SJCRH30 (cell line): ENCODE measurements at regions not wholly inside any gene's neighbourhood (a gene's known extent, or its start where the extent isn't known, plus 50 kb on each side); places are given as distances from the start of the nearest gene placed in this dataset.

ENCODE experiments used
- DNase-seq, 2 experiments: peaks; one replicate each; pipeline ENCODE4 v3.0.0-alpha.2; 2015 to 2020
- H3K27ac ChIP-seq: fragments of 250-450 bp; sonication (Bioruptor Pico); 2 replicates; pipeline ENCODE4 v1.5.1; 2020; ENCODE audit warnings: mild to moderate bottlenecking, moderate library complexity
- H3K27me3 ChIP-seq: fragments of 250-450 bp; sonication (Bioruptor Pico); 2 replicates; pipeline ENCODE4 v1.5.1; 2020; ENCODE audit warnings: mild to moderate bottlenecking, moderate library complexity
- H3K36me3 ChIP-seq: fragments of 250-450 bp; sonication (Bioruptor Pico); 2 replicates; pipeline ENCODE4 v1.5.1; 2020; ENCODE audit warnings: mild to moderate bottlenecking, moderate library complexity
- H3K4me1 ChIP-seq: fragments of 250-450 bp; sonication (Bioruptor Pico); 2 replicates; pipeline ENCODE4 v1.5.1; 2020; ENCODE audit warnings: mild to moderate bottlenecking, moderate library complexity
- H3K4me3 ChIP-seq: fragments of 250-450 bp; sonication (Bioruptor Pico); 2 replicates; pipeline ENCODE4 v1.5.1; 2020; ENCODE audit warnings: mild to moderate bottlenecking, moderate library complexity
- H3K9me3 ChIP-seq: fragments of 250-450 bp; sonication (Bioruptor Pico); replicated peaks from 2 replicates; pipeline ENCODE4 v1.5.1; 2020; ENCODE audit warnings: mild to moderate bottlenecking, moderate library complexity

DNA sequence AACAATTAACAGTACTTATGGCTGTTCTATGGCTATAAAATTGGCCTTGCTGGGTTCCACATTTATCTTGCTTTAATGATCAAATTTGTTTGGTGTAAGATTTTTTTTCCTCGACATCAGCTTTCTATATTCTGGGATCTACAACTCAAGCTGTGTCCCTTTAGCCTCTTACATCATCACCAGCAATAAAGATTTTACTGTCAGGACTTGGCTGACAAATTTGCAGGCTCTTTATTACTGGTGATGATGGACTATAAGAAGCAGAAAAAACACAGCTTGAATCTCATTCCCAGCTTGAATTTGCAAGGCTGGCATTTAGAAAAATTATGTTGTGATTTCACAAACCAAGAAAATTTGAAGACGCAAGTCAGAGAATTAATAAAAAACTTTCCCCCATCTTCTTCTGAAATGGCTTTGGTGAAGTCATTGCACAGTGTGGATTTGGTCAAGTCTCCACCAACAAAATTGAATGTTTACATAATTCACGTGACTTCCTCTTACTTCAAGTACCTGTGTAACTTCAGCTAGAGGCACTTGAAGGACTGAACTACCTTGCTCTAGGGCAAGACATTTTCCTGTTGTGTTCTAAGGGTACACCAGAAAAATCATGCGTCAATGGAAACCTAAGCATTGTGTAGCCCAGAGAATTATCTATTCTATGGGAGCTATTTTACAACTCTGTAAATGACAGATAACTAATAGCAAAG, 175.0 kb downstream of the CBLN4 start:
- Histone ChIP-seq H3K27me3 (peaks cover 20% of the 10 kb centered on the region), H3K36me3 (no peaks in the 10 kb centered on the region), H3K27ac (no peak overlapping the region), H3K9me3 (0 out of 2 replicates have a peak, but pooled peaks cover 2% of the 10 kb centered on the region), H3K4me3 (no peak overlapping the region), H3K4me1 (no peaks in the 10 kb centered on the region)
- DNase-seq: no peak

DNA sequence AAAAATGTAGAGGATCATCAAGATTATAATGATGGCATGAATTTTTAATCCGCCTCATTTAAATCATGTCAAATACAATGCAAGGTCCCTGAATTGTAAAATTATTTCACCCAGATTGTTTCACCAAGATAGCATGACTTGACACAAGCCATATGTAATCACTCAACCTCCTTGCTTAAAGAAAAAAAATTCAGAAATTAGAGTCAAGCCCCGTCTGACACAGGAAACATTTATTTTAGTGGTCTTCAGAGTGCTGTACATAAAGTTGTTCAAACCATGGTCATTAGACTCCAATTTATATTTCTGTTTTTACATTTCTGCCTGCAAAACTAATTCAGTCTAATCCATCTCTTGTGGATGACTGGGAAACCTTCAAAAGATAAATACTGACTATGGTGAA, 200.2 kb downstream of the CBLN4 start:
- no peaks in the 10 kb centered on the region; the same call in 1 of the 2 replicates for H3K27me3 ChIP-seq
- no peaks in the 10 kb centered on the region for H3K9me3 ChIP-seq
- no peak overlapping the region for H3K4me3 ChIP-seq
- H3K27ac ChIP-seq: no peak overlapping the region
- DNase-seq: no peak
- H3K4me1 ChIP-seq: no peaks in the 10 kb centered on the region
- no peaks in the 10 kb centered on the region for H3K36me3 ChIP-seq

- H3K4me3 ChIP-seq: no peak overlapping the region
- H3K27me3 ChIP-seq: peaks cover 13% of the 10 kb centered on the region
- DNase-seq: no peak
- H3K4me1 ChIP-seq: no peaks in the 10 kb centered on the region
- no peak overlapping the region for H3K27ac ChIP-seq
- H3K9me3 ChIP-seq: no peaks in the 10 kb centered on the region
- H3K36me3 ChIP-seq: no peaks in the 10 kb centered on the region
These were observed 204.6 kb downstream of the CBLN4 start for GRCh38 chr20:55800552-55801245.

DNA sequence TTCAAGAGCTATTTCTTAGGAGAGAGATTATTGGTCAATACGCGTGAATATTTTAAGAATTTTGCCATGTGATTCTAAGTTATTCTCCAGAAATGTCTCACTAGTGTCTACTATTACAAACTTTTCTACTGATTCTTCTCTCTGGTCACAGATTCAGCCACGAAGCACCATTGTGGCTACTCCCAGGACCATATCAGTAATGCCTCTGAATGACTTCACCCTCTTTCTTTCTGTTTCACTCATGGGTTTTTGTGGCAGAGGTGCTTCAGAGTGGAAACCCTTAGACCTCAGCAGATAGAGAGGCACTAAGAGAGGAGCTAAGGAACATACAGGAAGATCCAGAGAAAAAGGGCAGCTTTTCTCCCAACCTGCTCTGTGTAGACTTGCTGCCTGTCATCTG, 211.3 kb downstream of the CBLN4 start:
- H3K4me3 ChIP-seq: no peak overlapping the region
- no peaks in the 10 kb centered on the region for H3K9me3 ChIP-seq
- no peak overlapping the region for H3K27ac ChIP-seq
- no peak for DNase-seq
- peaks cover 4% of the 10 kb centered on the region for H3K27me3 ChIP-seq
- no peaks in the 10 kb centered on the region for H3K36me3 ChIP-seq
- no peaks in the 10 kb centered on the region for H3K4me1 ChIP-seq

DNA sequence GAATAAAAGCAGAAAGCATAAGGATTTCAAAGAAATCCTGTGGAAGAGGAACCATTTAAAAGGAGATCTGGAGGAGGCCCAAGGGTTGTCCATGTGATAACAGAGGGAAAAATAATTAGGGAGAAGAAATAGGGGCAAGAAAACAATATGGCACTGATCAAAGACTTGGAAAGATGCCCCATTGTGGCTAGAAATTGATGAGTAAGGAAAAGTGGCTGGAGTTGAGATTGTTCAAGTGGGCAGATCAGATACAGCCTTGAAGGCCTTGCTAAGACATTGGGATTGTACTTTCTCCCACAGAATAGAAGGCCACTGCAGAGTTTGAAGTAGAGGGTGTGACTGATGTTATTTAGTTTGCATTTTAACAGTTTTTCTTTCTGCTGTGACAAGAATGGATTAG, 213.3 kb downstream of the CBLN4 start:
- DNase-seq: no peak
- H3K4me1 ChIP-seq: no peaks in the 10 kb centered on the region
- no peak overlapping the region for H3K27ac ChIP-seq
- H3K36me3 ChIP-seq: no peaks in the 10 kb centered on the region
- H3K4me3 ChIP-seq: no peak overlapping the region
- H3K9me3 ChIP-seq: no peaks in the 10 kb centered on the region
- H3K27me3 ChIP-seq: peaks cover 4% of the 10 kb centered on the region

DNA sequence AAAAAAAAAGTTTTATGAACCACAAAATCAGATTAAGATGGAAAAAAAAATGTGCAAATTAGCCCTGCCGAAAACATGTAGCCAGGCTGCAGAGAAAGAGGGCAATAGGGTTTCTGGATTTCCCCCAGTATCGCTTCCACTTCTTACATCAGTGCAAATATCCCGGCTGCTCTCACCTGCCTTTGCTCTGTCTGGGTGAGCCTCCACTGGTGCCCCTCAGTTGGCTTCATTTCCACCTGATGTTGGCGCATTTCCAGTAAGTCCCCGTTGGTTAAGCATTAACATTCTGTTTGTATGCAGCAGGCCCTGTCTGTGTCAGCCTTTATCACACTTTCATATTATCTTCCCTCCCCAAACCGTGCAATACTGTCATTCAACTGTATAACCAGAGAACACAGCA, 215.1 kb downstream of the CBLN4 start:
- DNase-seq: no peak
- Histone ChIP-seq H3K4me3 (no peak overlapping the region), H3K4me1 (no peaks in the 10 kb centered on the region), H3K27ac (no peak overlapping the region), H3K9me3 (no peaks in the 10 kb centered on the region), H3K36me3 (no peaks in the 10 kb centered on the region), H3K27me3 (no peaks in the 10 kb centered on the region; the same call in none of the 2 replicates)

GRCh38 chr20:55784036-55784435, 221.3 kb downstream of the CBLN4 start:
- no peak overlapping the region for H3K27ac ChIP-seq
- no peaks in the 10 kb centered on the region for H3K4me1 ChIP-seq
- H3K36me3 ChIP-seq: no peaks in the 10 kb centered on the region
- H3K27me3 ChIP-seq: no peaks in the 10 kb centered on the region; the same call in none of the 2 replicates
- H3K9me3 ChIP-seq: no peaks in the 10 kb centered on the region
- H3K4me3 ChIP-seq: no peak overlapping the region
- DNase-seq: no peak

DNA sequence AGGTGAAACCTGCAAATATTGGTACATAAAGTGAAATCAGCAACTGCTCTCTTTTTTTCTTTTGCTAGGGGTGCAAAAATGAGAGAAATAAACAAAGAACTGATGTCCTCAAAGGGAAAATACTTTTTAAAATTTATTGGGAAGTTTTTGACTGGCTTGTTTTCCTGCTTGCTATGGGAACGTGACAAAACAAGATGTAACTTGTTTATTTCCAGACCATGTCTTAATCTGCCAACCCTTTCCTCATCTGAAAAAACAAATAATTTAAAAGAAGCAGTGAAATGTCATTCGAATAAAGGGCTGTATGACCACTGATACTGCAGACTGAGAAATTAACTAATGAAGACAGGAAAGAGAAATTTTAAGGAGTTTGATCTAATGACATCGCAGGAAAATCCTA, 221.9 kb downstream of the CBLN4 start:
- Histone ChIP-seq H3K27me3 (no peaks in the 10 kb centered on the region; the same call in none of the 2 replicates), H3K4me3 (no peak overlapping the region), H3K27ac (no peak overlapping the region), H3K36me3 (no peaks in the 10 kb centered on the region), H3K9me3 (no peaks in the 10 kb centered on the region), H3K4me1 (no peaks in the 10 kb centered on the region)
- DNase-seq: no peak

GRCh38 chr20:55782912-55783253, 222.4 kb downstream of the CBLN4 start:
- no peaks in the 10 kb centered on the region for H3K9me3 ChIP-seq
- no peaks in the 10 kb centered on the region for H3K4me1 ChIP-seq
- H3K27ac ChIP-seq: no peak overlapping the region
- no peaks in the 10 kb centered on the region for H3K36me3 ChIP-seq
- H3K4me3 ChIP-seq: no peak overlapping the region
- no peaks in the 10 kb centered on the region; the same call in none of the 2 replicates for H3K27me3 ChIP-seq
- no peak for DNase-seq

DNA sequence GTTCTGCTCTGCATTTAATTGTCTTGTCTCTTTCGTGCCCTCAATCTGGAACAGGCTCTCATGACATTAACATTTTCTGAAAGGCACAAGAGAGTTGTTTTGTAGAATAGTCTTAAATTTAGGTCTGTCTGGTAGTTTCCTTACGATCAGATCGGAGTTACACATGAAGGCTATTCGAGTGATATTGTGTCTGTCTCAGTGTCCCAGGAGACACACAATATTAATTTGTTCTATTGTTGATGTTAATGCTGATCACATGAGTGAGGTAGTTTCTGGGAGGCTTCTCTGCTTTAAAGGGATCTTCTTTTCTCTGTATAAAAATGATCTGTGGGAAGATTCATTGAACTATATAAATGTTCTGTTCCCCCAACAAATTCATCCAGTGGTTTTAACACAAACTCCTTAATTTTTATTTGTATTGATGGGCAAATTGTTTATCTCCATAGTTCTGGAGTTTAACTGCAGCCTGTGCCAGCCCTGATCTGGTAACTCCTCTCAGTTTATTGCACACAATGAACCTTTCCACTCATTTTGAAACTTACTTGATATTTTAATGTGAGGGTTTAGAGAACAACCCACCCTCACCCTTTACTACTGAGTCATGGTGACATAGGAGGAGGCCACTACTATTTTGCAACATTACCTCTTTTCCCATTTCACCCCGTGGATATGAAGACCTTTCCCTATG, 223.0 kb downstream of the CBLN4 start:
- no peaks in the 10 kb centered on the region; the same call in none of the 2 replicates for H3K27me3 ChIP-seq
- no peak for DNase-seq
- no peaks in the 10 kb centered on the region for H3K4me1 ChIP-seq
- H3K36me3 ChIP-seq: no peaks in the 10 kb centered on the region
- H3K9me3 ChIP-seq: no peaks in the 10 kb centered on the region
- H3K27ac ChIP-seq: no peak overlapping the region
- H3K4me3 ChIP-seq: no peak overlapping the region

- no peak for DNase-seq
- H3K27me3 ChIP-seq: peaks cover 15% of the 10 kb centered on the region
- no peaks in the 10 kb centered on the region for H3K4me1 ChIP-seq
These were observed 226.5 kb downstream of the CBLN4 start for GRCh38 chr20:55778796-55779195.

DNA sequence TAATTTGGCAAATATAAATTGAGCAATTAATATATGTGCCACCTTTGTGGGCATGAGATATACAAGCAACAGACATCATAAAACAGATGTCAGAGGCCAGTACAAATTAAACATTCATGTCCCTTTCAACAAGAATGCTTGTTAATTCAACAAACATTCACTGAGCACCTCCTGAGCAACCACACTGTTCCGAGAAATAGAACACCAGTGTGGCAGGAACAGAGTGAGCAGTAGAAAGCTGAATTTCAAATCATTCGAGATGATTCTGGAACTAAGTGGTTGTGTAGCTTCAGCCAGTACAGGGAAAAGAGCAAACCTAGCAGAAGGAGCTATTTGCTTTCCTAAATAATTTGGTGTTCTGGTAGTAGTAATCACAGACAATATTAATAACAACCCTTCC, 227.7 kb downstream of the CBLN4 start:
- Histone ChIP-seq H3K36me3 (no peaks in the 10 kb centered on the region), H3K4me1 (no peaks in the 10 kb centered on the region), H3K4me3 (no peak overlapping the region), H3K27me3 (peaks cover 15% of the 10 kb centered on the region), H3K9me3 (no peaks in the 10 kb centered on the region), H3K27ac (no peak overlapping the region)
- DNase-seq: no peak

More at GRCh38 chr20:55778796-55779195, 226.5 kb downstream of the CBLN4 start:
- H3K36me3 ChIP-seq: no peaks in the 10 kb centered on the region
- H3K9me3 ChIP-seq: no peaks in the 10 kb centered on the region
- H3K27ac ChIP-seq: no peak overlapping the region
- no peak overlapping the region for H3K4me3 ChIP-seq

- peaks cover 15% of the 10 kb centered on the region for H3K27me3 ChIP-seq
- no peak overlapping the region for H3K4me3 ChIP-seq
- no peaks in the 10 kb centered on the region for H3K4me1 ChIP-seq
- no peak overlapping the region for H3K27ac ChIP-seq
- no peaks in the 10 kb centered on the region for H3K36me3 ChIP-seq
- DNase-seq: no peak
- no peaks in the 10 kb centered on the region for H3K9me3 ChIP-seq
These were observed 229.1 kb downstream of the CBLN4 start for GRCh38 chr20:55776176-55776575.

- H3K36me3 ChIP-seq: no peaks in the 10 kb centered on the region
- DNase-seq: no peak
- H3K9me3 ChIP-seq: no peaks in the 10 kb centered on the region
- no peak overlapping the region for H3K4me3 ChIP-seq
- H3K27ac ChIP-seq: no peak overlapping the region
- no peaks in the 10 kb centered on the region for H3K4me1 ChIP-seq
- H3K27me3 ChIP-seq: peaks cover 15% of the 10 kb centered on the region
These were observed 230.7 kb downstream of the CBLN4 start for GRCh38 chr20:55774628-55775027.

GRCh38 chr20:55761797-55762196, 243.5 kb downstream of the CBLN4 start:
- no peak for DNase-seq
- no peak overlapping the region for H3K4me3 ChIP-seq
- 0 out of 2 replicates have a peak, but pooled peaks cover 3% of the 10 kb centered on the region for H3K27me3 ChIP-seq
- 0 out of 2 replicates have a peak, but pooled peaks cover 3% of the 10 kb centered on the region for H3K9me3 ChIP-seq
- no peaks in the 10 kb centered on the region for H3K36me3 ChIP-seq
- no peak overlapping the region for H3K27ac ChIP-seq
- H3K4me1 ChIP-seq: no peaks in the 10 kb centered on the region
